ENCODE measurements at regions not wholly inside any gene's neighbourhood (a gene's known extent, or its start where the extent isn't known, plus 50 kb on each side); places are given as distances from the start of the nearest gene placed in this dataset.

DNA sequence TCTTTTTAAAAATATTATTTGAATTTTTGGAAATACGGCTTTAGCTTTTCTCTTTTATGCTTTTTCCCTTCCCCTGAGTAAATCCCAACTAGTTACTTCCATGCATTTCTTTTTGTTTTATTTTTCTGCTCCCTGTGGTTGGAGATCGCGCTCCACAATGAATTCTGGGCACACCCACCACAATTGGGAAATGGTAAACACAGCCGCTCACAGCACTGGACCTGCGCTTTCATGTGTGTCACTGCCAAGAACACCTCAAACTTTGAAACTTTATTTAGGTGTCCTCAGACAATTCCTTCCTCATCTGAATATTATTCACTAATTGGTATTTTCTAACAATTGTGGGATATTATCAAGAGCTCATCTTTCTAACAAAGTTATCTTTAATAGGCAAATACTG, 82.8 kb upstream of the TMEM18 start:
- no peak for DNase-seq
- no peak overlapping the region for H3K4me3 ChIP-seq
- peaks cover 0 to 4% of the 10 kb centered on the region in 2 donors for H3K9me3 ChIP-seq
- peaks cover 0 to 5% of the 10 kb centered on the region in 2 donors for H3K27me3 ChIP-seq
- no peaks in the 10 kb centered on the region for H3K36me3 ChIP-seq
- no peak for TF ChIP-seq CTCF (IDR thresholded peaks at IDR 0.05)
- ATAC-seq: no peak
- no peaks in the 10 kb centered on the region for H3K4me1 ChIP-seq
- intact Hi-C loops (cut with DNase I): no loop called here
- H3K27ac ChIP-seq: no peak overlapping the region

DNA sequence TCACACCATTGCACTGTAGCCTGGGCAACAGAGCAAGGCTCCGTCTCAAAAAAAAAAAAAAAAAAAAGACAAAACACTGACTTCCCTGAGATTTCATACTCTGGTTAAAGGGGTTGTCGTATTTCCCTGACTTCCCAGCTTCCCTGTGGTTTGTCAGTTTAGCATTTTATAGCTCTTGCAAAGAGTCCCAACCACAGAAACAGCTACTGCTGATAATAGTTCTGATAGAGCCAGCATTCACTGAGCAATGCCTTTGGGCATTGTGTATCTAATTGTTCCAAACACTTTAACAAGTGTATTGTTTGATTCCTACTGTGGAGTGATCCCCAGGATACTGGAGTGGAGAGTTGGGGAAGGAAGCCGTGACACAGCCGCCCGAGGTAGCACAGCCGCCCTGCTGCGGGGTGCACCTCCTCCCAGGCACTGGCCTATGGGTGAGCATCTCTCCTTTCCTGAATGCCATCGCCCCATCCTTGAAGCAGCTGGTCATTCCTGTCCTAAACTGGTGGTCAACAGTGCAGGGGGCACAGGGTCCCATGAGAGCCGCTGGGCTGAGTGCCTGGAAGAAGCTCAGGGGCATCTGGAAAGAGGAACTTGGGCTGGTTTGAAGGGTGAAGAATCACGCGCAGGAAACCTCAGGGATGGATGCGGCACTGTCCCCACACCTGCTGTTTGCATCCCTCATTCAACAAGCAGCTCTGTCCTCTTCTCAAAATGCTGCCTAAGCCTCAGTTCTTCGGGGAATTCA, 81.0 kb upstream of the TMEM18 start:
- ATAC-seq (no peak), DNase-seq (no peak)
- H3K4me1 ChIP-seq: no peaks in the 10 kb centered on the region
- no peak overlapping the region for H3K27ac ChIP-seq
- H3K27me3 ChIP-seq: peaks cover 0 to 10% of the 10 kb centered on the region in 2 donors
- intact Hi-C loops (cut with DNase I): no loop called here
- H3K36me3 ChIP-seq: no peaks in the 10 kb centered on the region
- no peak for TF ChIP-seq CTCF (IDR thresholded peaks at IDR 0.05)
- no peak overlapping the region for H3K4me3 ChIP-seq
- peaks cover 0 to 4% of the 10 kb centered on the region in 2 donors for H3K9me3 ChIP-seq

DNA sequence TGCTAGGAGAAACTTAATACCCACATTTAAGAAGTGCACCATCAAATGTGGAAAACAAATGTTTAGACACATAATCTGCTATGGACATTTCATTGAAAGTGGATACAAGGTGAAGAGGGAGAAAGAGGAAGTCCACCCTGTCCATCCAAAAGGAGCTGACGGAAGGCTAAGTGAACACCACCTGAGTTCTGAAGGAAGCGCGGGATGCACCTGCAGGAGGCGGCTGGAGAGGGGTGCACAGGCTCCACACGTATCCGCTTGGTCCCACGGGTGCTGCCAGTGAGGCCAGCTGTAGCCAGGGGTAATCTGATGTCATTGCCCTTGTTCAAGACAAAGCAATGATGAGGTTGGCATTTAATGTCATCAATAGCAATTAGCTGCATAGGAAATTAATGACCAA, 75.9 kb upstream of the TMEM18 start:
- Histone ChIP-seq H3K4me3 (no peak overlapping the region), H3K9me3 (peaks cover 0 to 4% of the 10 kb centered on the region in 2 donors), H3K27me3 (peaks cover 0 to 6% of the 10 kb centered on the region in 2 donors), H3K4me1 (no peaks in the 10 kb centered on the region), H3K27ac (no peak overlapping the region), H3K36me3 (no peaks in the 10 kb centered on the region)
- DNase-seq (no peak), ATAC-seq (no peak)
- intact Hi-C loops (cut with DNase I): no loop called here
- no peak for TF ChIP-seq CTCF (IDR thresholded peaks at IDR 0.05)

DNA sequence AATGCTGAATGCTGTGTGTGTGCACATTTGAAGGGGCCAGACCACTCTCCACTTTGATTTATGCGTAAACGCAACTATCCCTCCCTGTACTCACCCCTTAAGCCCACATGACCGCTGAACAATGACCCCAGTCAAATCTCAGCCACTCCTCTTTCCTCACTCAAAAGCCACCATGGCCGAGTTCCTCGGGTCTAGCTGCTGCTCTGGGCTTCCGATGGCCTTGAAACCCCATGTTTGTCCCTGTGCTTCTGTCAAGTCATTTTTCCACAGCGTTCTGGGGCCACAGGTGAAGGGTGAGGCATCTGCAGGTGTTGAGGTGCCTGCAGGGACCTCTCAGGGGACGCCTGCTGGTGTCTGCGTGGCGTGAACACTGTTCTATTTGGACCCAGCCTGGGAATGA, 74.3 kb upstream of the TMEM18 start:
- Histone ChIP-seq H3K36me3 (no peaks in the 10 kb centered on the region), H3K27me3 (peaks cover 0 to 5% of the 10 kb centered on the region in 2 donors), H3K9me3 (no peaks in the 10 kb centered on the region), H3K27ac (no peak overlapping the region), H3K4me1 (no peaks in the 10 kb centered on the region), H3K4me3 (no peak overlapping the region)
- TF ChIP-seq CTCF (IDR thresholded peaks at IDR 0.05): no peak
- ATAC-seq: no peak
- intact Hi-C loops (cut with DNase I): no loop called here
- DNase-seq: no peak

- Histone ChIP-seq H3K27me3 (peaks cover 0 to 5% of the 10 kb centered on the region in 2 donors), H3K9me3 (no peaks in the 10 kb centered on the region), H3K4me1 (no peaks in the 10 kb centered on the region), H3K4me3 (no peak overlapping the region), H3K27ac (no peak overlapping the region), H3K36me3 (no peaks in the 10 kb centered on the region)
- DNase-seq (no peak), ATAC-seq (no peak)
- TF ChIP-seq CTCF (IDR thresholded peaks at IDR 0.05): no peak
- intact Hi-C loops (cut with DNase I): no loop called here
These were observed 73.4 kb upstream of the TMEM18 start for GRCh38 chr2:750628-751027.

All from left lung (tissue), 4 donors.